Chondrocyte (in vitro differentiated cells): ENCODE measurements at regions not wholly inside any gene's neighbourhood (a gene's known extent, or its start where the extent isn't known, plus 50 kb on each side); places are given as distances from the start of the nearest gene placed in this dataset.

Experiments
- DNase-seq: peaks from one replicate; pipeline ENCODE4 v3.0.0; 2021; ENCODE audit warnings: mixed read lengths, low spot score
- H3K27ac Mint-ChIP-seq: one replicate; pipeline ENCODE4 v1.8.0; 2021; ENCODE audit warnings: mild to moderate bottlenecking, moderate library complexity, mixed read lengths; ENCODE audit not compliant: unreplicated experiment
- H3K27me3 Mint-ChIP-seq: 2 replicates; pipeline ENCODE4 v1.8.0; 2021; ENCODE audit warnings: low read depth, mixed read lengths
- H3K36me3 Mint-ChIP-seq: 2 replicates; pipeline ENCODE4 v1.8.0; 2021; ENCODE audit warnings: low read depth, mixed read lengths
- H3K4me1 Mint-ChIP-seq: 2 replicates; pipeline ENCODE4 v1.8.0; 2021; ENCODE audit warnings: low read depth, mild to moderate bottlenecking, mixed read lengths
- H3K4me3 Mint-ChIP-seq: one replicate; pipeline ENCODE4 v1.8.0; 2021; ENCODE audit warnings: mild to moderate bottlenecking, moderate library complexity, mixed read lengths; ENCODE audit not compliant: unreplicated experiment
- H3K9me3 Mint-ChIP-seq: 2 replicates; pipeline ENCODE4 v1.8.0; 2021; ENCODE audit warnings: low read depth, mixed read lengths
- TF ChIP-seq, protein P1 (sequence below): fragments of 200-600 bp; sonication (generic); IDR thresholded peaks from 2 replicates; pipeline ENCODE4 v1.5.0; 2021; ENCODE audit warnings: antibody characterized with exemption, mild to moderate bottlenecking, moderate library complexity

DNA sequence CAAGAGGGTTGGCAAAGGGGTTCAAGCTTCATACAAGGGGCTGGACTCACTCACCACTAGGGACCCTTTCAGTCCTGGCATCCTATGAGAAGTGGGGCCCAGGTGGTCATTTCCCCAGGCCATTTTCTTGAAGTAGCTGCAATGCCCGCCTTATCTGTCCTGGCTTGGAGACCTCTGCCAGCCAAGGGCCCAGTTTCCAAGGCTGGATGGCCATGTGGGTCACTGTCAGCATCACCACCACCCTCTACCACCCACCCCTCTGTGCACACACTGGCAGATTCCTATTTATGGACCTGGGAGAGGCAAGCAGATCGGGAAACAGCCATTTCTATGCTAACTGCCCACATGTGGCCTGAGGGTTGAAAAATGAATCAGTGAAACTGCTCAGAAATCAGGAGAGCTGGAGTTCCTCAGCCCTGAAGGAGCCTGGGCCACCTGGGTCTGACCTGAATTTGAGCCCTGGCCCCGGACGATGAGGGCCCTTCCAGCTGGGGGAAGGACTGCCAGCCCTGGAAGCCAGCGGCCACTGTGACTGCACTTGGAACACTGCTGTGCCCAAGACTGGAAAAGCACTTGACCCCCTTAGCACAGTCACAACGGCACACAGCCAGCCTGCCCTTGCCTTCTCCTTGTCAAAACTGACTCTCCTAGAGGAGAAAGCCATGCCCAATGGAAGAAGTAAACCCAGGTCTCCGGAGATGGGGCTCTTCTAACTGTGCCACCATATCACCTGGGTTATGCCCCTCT is 442.2 kb downstream of the BUD13 start:
- H3K27ac Mint-ChIP-seq, result no peak overlapping the region
- no peaks in the 10 kb centered on the region for H3K36me3 Mint-ChIP-seq

DNA sequence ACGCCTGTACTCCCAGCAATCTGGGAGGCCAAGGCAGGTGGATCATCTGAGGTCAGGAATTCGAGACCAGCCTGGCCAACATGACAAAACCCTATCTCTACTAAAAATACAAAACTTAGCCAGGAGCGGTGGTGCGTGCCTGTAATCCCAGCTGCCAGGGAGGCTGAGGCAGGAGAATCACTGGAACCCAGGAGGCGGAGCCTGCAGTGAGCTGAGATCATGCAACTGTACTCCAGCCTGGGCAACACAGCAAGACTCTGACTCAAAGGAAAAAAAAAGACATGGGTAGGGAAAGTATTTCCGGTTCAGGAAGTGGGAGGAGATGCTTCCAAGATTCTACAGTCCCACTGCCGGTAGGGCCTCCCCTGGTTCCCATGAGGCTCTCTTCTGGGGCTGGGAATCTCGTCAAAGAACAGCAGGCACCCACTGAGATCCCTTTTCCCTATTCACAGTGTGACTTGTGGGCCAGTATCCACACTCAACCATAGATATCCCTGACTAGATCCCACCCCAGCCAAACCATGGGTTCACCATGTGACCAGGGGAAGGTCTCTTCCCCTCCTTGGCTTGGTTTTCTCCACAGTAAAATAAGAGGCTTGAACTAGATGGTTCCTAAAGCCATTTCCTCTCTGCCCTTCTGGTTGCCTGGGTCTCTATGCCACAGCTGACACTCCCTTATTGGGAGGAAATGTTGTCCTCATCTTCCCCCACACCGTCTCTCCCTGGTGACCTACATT is 443.3 kb downstream of the BUD13 start:
- H3K36me3 Mint-ChIP-seq, result no peaks in the 10 kb centered on the region

More for the DNA sequence above, 442.2 kb downstream of the BUD13 start:
- TF ChIP-seq, protein P1, sequence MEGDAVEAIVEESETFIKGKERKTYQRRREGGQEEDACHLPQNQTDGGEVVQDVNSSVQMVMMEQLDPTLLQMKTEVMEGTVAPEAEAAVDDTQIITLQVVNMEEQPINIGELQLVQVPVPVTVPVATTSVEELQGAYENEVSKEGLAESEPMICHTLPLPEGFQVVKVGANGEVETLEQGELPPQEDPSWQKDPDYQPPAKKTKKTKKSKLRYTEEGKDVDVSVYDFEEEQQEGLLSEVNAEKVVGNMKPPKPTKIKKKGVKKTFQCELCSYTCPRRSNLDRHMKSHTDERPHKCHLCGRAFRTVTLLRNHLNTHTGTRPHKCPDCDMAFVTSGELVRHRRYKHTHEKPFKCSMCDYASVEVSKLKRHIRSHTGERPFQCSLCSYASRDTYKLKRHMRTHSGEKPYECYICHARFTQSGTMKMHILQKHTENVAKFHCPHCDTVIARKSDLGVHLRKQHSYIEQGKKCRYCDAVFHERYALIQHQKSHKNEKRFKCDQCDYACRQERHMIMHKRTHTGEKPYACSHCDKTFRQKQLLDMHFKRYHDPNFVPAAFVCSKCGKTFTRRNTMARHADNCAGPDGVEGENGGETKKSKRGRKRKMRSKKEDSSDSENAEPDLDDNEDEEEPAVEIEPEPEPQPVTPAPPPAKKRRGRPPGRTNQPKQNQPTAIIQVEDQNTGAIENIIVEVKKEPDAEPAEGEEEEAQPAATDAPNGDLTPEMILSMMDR, result no peak
- Mint-ChIP-seq H3K9me3 (no peaks in the 10 kb centered on the region), H3K4me3 (no peak overlapping the region), H3K27me3 (peaks cover 8% of the 10 kb centered on the region), H3K4me1 (no peaks in the 10 kb centered on the region)
- DNase-seq, result no peak

DNA sequence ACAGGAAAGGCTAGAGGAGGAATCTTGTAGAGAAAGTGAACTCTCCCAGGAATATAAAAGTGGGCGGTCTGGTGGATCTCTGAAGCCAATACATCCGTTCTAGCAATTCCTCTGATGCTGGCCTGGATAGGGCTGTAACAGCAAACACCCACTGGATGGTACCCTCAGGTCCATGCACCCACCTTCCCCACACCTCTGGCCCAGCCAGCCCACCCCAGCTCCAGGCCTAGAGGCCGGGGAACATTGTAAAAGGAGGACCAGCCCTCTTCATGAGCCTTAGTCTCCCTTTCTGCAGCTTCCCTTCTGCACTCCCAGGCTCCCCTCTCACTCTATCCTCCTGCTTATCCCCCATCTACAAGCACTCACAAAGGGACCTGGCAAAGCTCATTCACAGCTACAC is 443.9 kb downstream of the BUD13 start:
- TF ChIP-seq, protein P1, result no peak
- Mint-ChIP-seq H3K27ac (no peak overlapping the region), H3K9me3 (no peaks in the 10 kb centered on the region), H3K4me3 (no peak overlapping the region), H3K4me1 (no peaks in the 10 kb centered on the region), H3K36me3 (no peaks in the 10 kb centered on the region), H3K27me3 (peaks cover 8% of the 10 kb centered on the region)
- DNase-seq, result no peak

More for the DNA sequence above, 443.3 kb downstream of the BUD13 start:
- Mint-ChIP-seq H3K4me3 (no peak overlapping the region), H3K27me3 (peaks cover 8% of the 10 kb centered on the region), H3K9me3 (no peaks in the 10 kb centered on the region), H3K27ac (no peak overlapping the region), H3K4me1 (no peaks in the 10 kb centered on the region)
- TF ChIP-seq, protein P1, result no peak
- no peak for DNase-seq

DNA sequence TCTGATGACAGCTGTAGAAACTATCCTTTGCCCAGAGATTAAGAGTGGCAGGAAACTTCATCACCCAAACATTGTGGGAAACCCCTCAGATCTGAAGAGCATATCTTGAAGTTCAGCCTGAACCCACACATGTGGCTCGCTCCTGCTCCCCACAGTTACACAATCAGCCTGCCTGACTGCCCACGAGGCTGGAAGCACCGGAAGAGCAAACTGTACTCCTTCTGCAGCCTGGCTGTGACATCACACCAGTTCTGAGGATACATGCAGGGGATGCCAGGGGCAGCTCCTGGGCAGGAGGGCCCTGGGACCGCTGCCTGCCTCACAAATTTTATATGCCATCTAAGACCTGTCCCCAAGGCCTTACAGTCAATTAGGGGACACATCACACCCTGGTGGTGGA is 444.4 kb downstream of the BUD13 start:
- Mint-ChIP-seq H3K9me3 (no peaks in the 10 kb centered on the region), H3K36me3 (no peaks in the 10 kb centered on the region), H3K27me3 (peaks cover 8% of the 10 kb centered on the region), H3K27ac (no peak overlapping the region), H3K4me3 (no peak overlapping the region), H3K4me1 (no peaks in the 10 kb centered on the region)
- TF ChIP-seq, protein P1, result no peak
- DNase-seq, result no peak

DNA sequence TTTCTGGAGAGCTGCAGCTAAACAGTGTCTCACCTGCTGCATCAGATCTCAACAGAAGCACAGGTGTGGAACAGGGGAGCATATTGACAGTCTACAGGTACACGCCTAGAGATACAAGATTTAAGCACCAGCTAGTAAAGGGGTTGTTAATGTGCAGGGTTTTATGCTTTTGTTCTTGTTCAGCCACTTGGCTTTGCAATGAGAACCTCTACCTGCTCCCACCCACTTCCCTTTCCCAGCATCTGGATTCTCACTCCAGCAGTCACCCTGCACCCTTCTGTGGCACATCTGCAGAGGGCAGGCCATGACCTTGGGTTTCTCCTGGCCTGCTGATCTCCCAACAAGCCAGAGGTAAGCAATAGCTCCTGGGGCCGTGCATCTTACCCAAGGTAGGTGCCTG is 446.6 kb downstream of the BUD13 start:
- H3K4me3 Mint-ChIP-seq, result no peak overlapping the region
- TF ChIP-seq, protein P1, result no peak
- H3K36me3 Mint-ChIP-seq, result no peaks in the 10 kb centered on the region
- H3K9me3 Mint-ChIP-seq, result peaks cover under 1% of the 10 kb centered on the region
- H3K27ac Mint-ChIP-seq, result no peak overlapping the region
- no peak for DNase-seq
- peaks cover 6% of the 10 kb centered on the region for H3K27me3 Mint-ChIP-seq
- no peaks in the 10 kb centered on the region for H3K4me1 Mint-ChIP-seq
